Keratinocyte (primary cell): ENCODE measurements at regions not wholly inside any gene's neighbourhood (a gene's known extent, or its start where the extent isn't known, plus 50 kb on each side); places are given as distances from the start of the nearest gene placed in this dataset.

Experiments used
- CTCF ChIP-seq, 3 experiments: IDR thresholded peaks in 1 of 3; conservative IDR thresholded peaks in 1 of 3; optimal IDR thresholded peaks in 1 of 3; 2 replicates in 2 of 3; 3 replicates in 1 of 3; pipeline versions ENCODE3 to v1.5.1; 2011; ENCODE audit warnings: low read length in 3 of 3, mild to moderate bottlenecking in 3 of 3, moderate library complexity in 2 of 3, control low read depth in 1 of 3, inconsistent platforms in 1 of 3; ENCODE audit not compliant: insufficient read depth in 2 of 3; ENCODE audit errors: extremely low read depth in 1 of 3
- EZH2 ChIP-seq: IDR thresholded peaks from one replicate; pipeline ENCODE4 v1.6.1; 2012; ENCODE audit warnings: inconsistent platforms, mild to moderate bottlenecking, low read length, moderate library complexity

- TF ChIP-seq CTCF (optimal IDR thresholded peaks at IDR 0.05 in 1 of 3, IDR thresholded peaks at IDR 0.05 in 1 of 3, conservative IDR thresholded peaks at IDR 0.05 in 1 of 3; ENCODE audit: extremely low read depth in 1 of 3, insufficient read depth in 2 of 3, low read length in 3 of 3): no peak
- TF ChIP-seq EZH2: no peak
Observed at GRCh38 chr6:140018588-140018987, 644.1 kb upstream of the CITED2 start.
